ENCODE measurements at regions not wholly inside any gene's neighbourhood (a gene's known extent, or its start where the extent isn't known, plus 50 kb on each side); places are given as distances from the start of the nearest gene placed in this dataset.

GRCh38 chr3:8255725-8256124 is 245.9 kb upstream of the LMCD1 start:
- no peak for DNase-seq (ENCODE audit: low read depth)

GRCh38 chr3:8256441-8257071 is 245.1 kb upstream of the LMCD1 start:
- no peak for DNase-seq (ENCODE audit: low read depth)

GRCh38 chr3:8261018-8261417 is 240.6 kb upstream of the LMCD1 start:
- DNase-seq (ENCODE audit: low read depth), result no peak

DNA sequence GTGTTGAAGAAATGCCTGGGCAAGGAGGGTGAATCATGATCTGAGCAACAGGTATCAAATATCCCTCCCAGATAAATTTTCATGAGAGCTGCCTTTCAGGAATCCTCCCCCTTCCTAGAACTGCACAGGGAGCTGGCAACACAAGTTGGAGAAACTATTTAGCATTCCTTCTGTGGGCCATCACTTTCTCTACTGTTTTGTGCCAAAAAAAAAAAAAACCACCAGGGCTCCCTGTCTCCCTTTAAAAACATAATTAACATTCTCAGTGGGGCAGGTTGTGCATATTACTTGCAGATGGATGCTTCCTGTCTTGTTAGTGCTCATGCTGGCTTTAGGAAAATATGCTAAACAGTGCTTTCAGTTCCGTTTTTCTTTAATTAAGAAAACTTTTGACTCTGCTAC is 234.9 kb upstream of the LMCD1 start:
- DNase-seq (ENCODE audit: low read depth), result no peak

DNA sequence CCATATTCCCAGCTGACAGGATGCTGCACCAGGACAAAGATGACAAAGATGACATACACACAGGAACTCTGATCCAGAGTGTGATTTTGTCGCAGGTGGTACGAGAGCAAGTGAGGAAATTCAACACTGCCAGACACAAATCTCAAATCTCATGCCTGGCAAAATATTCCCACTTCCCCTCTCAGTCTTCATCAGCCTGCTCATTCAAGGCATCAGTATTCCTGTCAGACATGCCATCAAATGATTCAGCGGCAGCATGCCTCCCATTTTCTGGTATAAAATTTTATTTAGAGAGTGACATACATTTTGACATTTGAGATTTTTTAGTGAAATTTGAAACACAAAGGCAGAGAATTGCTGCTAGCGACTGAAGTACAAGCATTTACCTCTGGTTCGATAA is 228.1 kb upstream of the LMCD1 start:
- no peak for DNase-seq (ENCODE audit: low read depth)

- DNase-seq (ENCODE audit: low read depth), result no peak
These were observed 225.6 kb upstream of the LMCD1 start for GRCh38 chr3:8276056-8276455.

DNA sequence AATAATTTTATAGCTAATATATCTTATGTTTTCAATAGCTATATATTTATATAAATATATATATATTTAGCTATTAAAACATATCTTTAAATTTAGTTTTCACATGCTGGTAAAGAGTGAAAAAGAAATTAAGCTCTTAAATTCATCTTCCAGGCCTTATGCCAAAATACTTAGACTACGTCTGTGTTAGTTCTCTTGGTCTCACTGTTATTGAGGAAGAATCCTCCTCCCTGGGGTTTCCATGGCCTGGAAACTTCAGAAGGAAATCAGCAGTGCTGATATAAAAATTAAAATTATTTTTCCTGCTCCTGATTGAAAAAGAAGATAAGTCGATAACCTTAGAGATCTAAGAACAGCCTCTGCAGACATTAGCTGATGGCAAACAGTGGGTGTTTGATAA is 225.1 kb upstream of the LMCD1 start:
- no peak for DNase-seq (ENCODE audit: low read depth)

GRCh38 chr3:8278448-8278847 is 223.2 kb upstream of the LMCD1 start:
- DNase-seq (ENCODE audit: low read depth), result no peak

- no peak for DNase-seq (ENCODE audit: low read depth)
These were observed 222.1 kb upstream of the LMCD1 start for GRCh38 chr3:8279476-8279875.

DNA sequence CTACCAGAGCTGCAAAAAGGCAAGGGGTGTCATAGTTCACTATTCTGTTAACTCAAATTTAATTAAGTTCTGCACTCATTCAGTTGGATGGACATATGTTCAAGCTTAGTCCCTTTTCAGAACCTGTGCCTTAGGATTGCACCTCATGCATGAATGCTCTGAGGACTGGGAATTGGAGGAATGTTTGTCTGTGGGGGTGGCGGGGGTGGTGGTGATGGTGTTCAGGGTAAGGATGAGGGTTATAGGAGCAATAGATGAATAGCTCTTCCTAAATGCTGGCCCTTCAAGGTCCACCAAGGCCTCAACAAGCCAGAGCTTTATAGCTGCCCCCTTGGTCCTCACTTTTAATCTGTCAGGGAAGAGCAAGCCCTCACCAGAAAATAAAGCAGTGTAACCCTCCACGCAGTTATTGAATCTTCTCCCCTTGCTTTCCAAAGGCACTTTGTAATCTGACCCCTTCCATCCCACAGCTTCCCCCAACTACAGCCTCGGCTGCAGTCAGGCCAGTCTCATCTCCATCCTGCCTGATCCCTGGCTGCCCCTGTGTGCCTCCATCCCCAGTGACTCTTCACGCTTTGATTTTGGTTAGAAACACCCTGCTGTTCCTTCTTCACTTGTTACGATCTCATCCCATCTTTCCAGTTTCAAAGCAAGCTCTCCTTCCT is 221.6 kb upstream of the LMCD1 start:
- DNase-seq (ENCODE audit: low read depth), result no peak

DNA sequence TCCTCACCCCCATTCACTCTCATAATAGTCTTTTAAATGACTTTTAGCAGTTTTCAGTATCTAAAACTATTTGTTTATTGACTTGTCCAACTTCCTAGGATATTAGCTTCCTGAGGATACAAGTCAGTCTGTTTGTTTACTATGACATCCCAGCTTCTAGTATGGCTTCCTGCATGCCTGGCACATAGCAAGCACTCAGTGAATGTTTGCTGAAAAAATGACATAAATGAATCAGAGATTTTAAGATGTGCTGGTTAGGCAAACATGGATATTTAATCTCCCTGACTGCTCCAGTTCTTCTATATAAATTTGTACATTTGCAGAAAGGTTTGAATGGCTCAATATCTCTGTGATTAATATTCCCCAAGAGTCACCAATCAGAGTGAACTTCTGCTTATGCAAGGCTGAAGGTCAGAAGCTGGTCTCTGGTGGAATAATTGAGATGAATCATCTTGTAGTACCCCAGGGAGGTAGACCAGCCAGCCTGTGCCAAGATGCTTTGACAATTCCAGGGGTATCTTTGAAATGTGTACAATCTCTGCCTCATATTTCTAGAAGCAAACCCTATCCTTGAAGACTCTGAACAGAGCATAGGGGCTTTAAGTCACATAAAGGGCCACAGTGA is 219.0 kb upstream of the LMCD1 start:
- no peak for DNase-seq (ENCODE audit: low read depth)

- DNase-seq (ENCODE audit: low read depth), result no peak
These were observed 218.4 kb upstream of the LMCD1 start for GRCh38 chr3:8283193-8283592.

- no peak for DNase-seq (ENCODE audit: low read depth)
These were observed 215.5 kb upstream of the LMCD1 start for GRCh38 chr3:8286086-8286485.

- no peak for DNase-seq (ENCODE audit: low read depth)
These were observed 214.9 kb upstream of the LMCD1 start for GRCh38 chr3:8286749-8287148.

DNA sequence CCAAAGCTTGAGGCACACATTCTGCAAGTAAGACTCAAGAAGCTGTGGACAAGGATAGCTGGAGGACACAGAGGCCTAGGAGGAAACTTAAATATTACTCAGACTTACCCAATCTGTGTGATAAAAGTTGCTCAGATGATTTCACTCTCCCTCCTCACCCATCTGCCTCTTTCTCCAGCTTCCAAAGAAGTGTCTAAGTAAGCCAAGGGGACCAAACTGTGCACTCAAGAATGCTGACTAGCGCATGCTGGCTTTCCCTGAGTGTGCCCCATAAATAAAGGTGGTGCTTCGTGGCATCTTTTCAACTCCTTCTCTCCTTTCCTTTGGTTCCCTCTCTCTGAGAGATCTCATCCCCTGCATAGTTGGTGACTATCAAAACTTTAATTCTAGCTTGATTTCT is 211.0 kb upstream of the LMCD1 start:
- DNase-seq (ENCODE audit: low read depth), result no peak

DNA sequence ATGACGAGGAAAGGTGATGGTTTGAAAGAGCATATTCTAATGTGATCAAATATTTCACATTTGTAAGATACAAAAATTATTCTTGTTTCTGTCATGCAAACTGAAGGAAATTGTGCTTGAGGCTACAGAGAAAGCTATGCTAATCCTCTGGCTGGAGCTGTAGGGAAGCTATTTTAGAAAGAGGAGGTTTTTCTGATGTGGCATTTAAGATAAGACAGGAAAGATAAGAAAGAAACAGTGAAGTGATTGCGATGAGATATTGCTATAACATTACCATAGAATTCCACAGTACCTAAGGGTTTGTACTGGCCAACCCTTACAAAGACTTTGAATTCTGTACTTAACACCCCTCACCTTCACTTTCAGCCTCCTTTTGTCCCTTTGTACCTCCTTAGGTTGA is 205.2 kb upstream of the LMCD1 start:
- no peak for DNase-seq (ENCODE audit: low read depth)

DNA sequence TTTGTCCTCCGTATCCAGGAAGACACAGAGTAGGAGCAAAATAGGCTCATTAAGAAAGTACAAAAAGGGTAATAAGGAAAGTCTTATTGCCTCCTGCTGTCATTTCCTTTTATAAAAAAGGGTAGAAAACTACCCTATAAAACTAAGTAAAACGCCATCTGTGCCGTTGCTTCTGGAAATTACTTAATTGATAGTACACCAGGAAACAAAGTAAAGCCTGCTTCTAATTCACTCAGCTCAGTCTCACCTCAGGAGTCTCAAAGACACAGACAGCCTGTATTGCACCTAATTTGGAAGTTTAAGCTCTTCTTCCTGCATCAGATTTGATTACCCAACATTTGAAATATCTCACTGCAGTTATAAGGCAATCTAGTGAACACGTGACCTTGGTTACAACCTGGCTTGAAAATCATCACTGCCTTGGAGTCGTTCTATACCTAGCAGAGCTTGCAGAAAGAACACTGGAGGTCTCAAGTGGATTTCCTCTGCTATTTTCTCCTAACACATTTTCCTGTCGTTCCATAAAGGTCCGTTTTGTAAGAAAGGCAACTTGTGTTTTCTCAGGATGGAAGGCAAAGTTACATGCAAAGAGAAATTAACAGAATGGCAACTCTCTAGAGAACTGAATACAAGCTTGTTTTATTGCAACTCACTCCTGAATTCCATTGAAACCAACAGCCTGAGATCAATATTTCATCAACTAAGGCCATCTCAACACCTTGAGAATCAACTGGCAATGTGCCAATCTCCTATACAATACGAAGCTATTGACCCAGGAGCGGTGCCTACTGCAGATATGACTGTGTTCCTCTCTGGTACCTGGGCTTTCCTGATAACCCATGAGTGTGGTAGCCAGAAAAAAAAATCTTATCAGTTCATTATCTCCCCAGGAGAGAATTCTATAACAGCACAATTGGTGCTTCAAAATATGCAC is 203.3 kb upstream of the LMCD1 start:
- no peak for DNase-seq (ENCODE audit: low read depth)

DNA sequence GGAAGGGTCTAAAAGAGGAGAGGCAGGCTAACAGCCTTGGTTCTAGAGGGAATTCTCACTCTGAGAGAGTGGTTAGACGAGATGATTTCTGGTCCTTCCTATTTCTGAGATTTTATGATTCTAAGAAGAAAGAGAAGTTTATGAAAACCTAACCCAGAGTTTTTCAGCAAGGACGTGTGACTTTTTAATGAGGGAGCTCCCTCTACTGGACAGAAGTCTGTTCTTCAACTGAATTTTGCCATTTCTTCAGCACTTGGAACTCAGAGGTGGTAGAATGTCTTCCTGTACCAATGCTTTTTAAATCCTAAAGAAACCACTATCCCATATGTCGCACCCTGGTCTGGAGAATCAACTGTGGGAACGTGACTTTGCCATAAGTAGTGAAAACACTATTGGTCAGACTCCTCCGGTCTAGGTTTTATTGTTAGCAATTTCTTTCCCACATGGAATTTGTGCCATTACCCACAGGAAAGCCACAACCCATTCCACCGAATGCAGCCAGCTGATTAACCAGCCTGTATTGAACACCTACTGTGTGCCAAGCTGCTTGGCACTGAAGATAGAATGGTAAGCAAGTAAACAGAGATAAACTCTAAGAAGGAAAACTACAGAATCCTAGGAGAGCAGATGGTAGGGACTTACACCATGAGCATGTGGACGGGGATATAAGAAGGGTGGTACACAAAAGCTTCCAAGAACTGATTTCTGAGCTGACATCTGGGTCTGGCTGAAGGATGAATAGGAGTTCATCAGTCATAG is 199.5 kb upstream of the LMCD1 start:
- no peak for DNase-seq (ENCODE audit: low read depth)

DNA sequence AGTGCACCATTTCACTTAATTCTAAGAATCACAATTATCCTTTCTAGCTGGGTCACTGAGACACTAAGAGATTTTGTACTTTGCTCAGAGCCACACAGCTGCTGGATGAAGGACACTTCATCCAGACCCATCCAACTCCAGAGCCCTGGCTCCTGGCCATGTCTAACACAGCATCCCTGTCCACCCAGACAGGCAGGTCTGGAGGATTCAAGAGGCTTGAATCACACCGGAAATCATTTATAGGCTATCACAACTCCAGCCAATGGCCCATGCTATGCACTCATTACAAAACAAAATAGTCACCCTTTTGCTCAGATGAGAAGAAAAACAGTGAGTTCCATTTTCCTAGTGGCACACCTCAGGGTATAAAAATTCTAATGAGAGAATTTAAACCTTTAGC is 198.2 kb upstream of the LMCD1 start:
- DNase-seq (ENCODE audit: low read depth), result no peak

GRCh38 chr3:8305371-8305770 is 196.3 kb upstream of the LMCD1 start:
- DNase-seq (ENCODE audit: low read depth), result no peak

DNA sequence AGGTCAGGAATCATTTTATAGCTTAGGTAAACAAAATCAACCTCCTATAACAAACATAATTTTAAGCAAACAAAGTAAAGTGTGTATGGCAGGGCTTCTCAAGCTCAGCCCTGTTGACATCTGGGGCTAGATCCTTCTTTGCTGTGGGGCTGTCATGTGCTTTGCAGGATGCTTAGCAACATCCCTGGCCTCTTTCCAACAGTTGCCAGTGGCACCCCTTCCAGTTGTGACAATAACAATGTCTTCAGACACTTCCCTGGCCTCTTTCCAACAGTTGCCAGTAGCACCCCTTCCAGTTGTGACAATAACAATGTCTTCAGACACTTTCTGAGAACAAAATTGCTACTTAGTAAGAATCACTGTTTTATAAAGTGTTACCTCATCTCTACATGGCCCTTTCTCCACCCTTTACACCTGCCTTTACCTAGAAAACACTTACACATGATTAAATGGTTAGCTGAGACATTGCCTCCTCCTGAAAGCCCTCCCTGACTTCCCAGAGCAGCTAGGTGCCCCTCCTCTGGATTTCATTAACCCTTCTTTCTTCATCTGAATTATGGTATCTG is 194.0 kb upstream of the LMCD1 start:
- DNase-seq (ENCODE audit: low read depth), result no peak

GRCh38 chr3:8311321-8311720 is 190.3 kb upstream of the LMCD1 start:
- no peak for DNase-seq (ENCODE audit: low read depth)
